GM12878 (cell line): ENCODE measurements at regions not wholly inside any gene's neighbourhood (a gene's known extent, or its start where the extent isn't known, plus 50 kb on each side); places are given as distances from the start of the nearest gene placed in this dataset.

Experiments used
- ATAC-seq: fragments of 200-7000 bp; cut with Tn5 transposase; 3 replicates; pipeline ENCODE4 v1.9.1; 2020; ENCODE audit warnings: mild to moderate bottlenecking, moderate library complexity
- BruUV-seq: library from RNA; stranded (reverse); fragments of 400-500 nt; replicated peaks from 2 replicates; lab custom pipeline; 2021; lab: Mats Ljungman, UMichigan
- CTCF ChIA-PET: fragments of 300-600 bp; sonication (Branson Sonifier 250); formaldehyde crosslinking; extraction: SDS; loops from one replicate; lab custom pipeline; 2021; ENCODE audit warnings: inconsistent platforms; lab: Yijun Ruan, JAX
- POLR2A ChIA-PET: fragments of 350-600 bp; formaldehyde crosslinking; extraction: SDS; loops from one replicate; lab custom pipeline; 2021; ENCODE audit warnings: inconsistent platforms; lab: Charles Lee
- RAD21 ChIA-PET: fragments of 300-600 bp; sonication (Branson Sonifier 250); formaldehyde crosslinking; loops from one replicate; lab custom pipeline; 2023; ENCODE audit warnings: antibody characterized with exemption; ENCODE audit not compliant: unreplicated experiment; lab: Charles Lee
- SMC1A ChIA-PET: fragments of 300-600 bp; sonication (Branson Sonifier 250); formaldehyde crosslinking; loops from one replicate; lab custom pipeline; 2023; ENCODE audit not compliant: unreplicated experiment, uncharacterized antibody; lab: Charles Lee
- DNase-seq: peaks from one replicate; pipeline ENCODE4 v3.0.0-alpha.2; 2011; ENCODE audit warnings: low read depth, low spot score
- FAIRE-seq: peaks from 3 replicates; lab custom pipeline; 2011; peaks lifted over from hg19 to GRCh38; lab: Jason Lieb, UNC
- H2AFZ ChIP-seq: 2 replicates; pipeline ENCODE4 v1.6.0; 2011; ENCODE audit warnings: low read depth, low read length, control low read depth; ENCODE audit not compliant: control insufficient read depth
- H3K27ac ChIP-seq: 2 replicates; pipeline ENCODE4 v1.5.1; 2011; ENCODE audit warnings: control low read depth; ENCODE audit not compliant: control insufficient read depth, insufficient read depth
- H3K27me3 ChIP-seq, 2 experiments: replicated peaks in 1 of 2; 2 replicates each; pipeline versions ENCODE4 v1.6.0 to v1.6.1; 2011; ENCODE audit warnings: low read length in 1 of 2; ENCODE audit not compliant: control insufficient read depth in 2 of 2, insufficient read depth in 2 of 2
- H3K36me3 ChIP-seq, 2 experiments: 2 replicates each; pipeline ENCODE4 v1.5.1; 2011; ENCODE audit warnings: low read length in 1 of 2; ENCODE audit not compliant: control insufficient read depth in 2 of 2, insufficient read depth in 2 of 2
- H3K4me1 ChIP-seq: 2 replicates; pipeline ENCODE4 v1.6.1; 2011; ENCODE audit warnings: mild to moderate bottlenecking, low read length, moderate library complexity, mixed read lengths; ENCODE audit not compliant: control insufficient read depth, insufficient read depth
- H3K4me2 ChIP-seq: 2 replicates; pipeline ENCODE4 v1.6.0; 2011; ENCODE audit warnings: control low read depth; ENCODE audit not compliant: control insufficient read depth, insufficient read depth
- H3K4me3 ChIP-seq: fragments of 200-600 bp; sonication (generic); 2 replicates; pipeline ENCODE4 v1.5.1; 2016
- H3K79me2 ChIP-seq: 2 replicates; pipeline ENCODE4 v1.6.0; 2011; ENCODE audit warnings: low read length; ENCODE audit not compliant: control insufficient read depth, insufficient read depth
- H3K9ac ChIP-seq: 2 replicates; pipeline ENCODE4 v1.8.0; 2011; ENCODE audit warnings: low read length, control low read depth, mixed read lengths; ENCODE audit not compliant: control insufficient read depth, insufficient read depth
- H3K9me3 ChIP-seq: replicated peaks from 3 replicates; pipeline ENCODE4 v1.5.1; 2011; ENCODE audit warnings: mild to moderate bottlenecking, low read length; ENCODE audit not compliant: control insufficient read depth, insufficient read depth
- H4K20me1 ChIP-seq: 2 replicates; pipeline ENCODE4 v1.6.0; 2011; ENCODE audit not compliant: control insufficient read depth, insufficient read depth
- ATF7 ChIP-seq: fragments of 450-650 bp; IDR thresholded peaks from 2 replicates; pipeline ENCODE4 v1.6.1; 2016; ENCODE audit warnings: low read depth, mild to moderate bottlenecking
- CTCF ChIP-seq, 3 experiments: IDR thresholded peaks in 2 of 3; conservative IDR thresholded peaks in 1 of 3; 2 replicates each; pipeline ENCODE4 v1.5.1; 2011; ENCODE audit warnings: low read depth in 3 of 3, low read length in 3 of 3, mild to moderate bottlenecking in 3 of 3, control low read depth in 2 of 3, moderate library complexity in 2 of 3, inconsistent platforms in 1 of 3, mixed read lengths in 1 of 3; ENCODE audit not compliant: control insufficient read depth in 2 of 3, insufficient read depth in 1 of 3; ENCODE audit errors: extremely low read depth in 1 of 3
- IRF4 ChIP-seq: IDR thresholded peaks from 2 replicates; pipeline ENCODE4 v1.6.1; 2011; ENCODE audit warnings: low read depth, low read length
- JUND ChIP-seq: IDR thresholded peaks from 2 replicates; pipeline ENCODE4 v1.6.1; 2012; ENCODE audit warnings: low read depth, mild to moderate bottlenecking, low read length, improper control_type of control experiment, moderate library complexity
- MEF2B ChIP-seq: fragments of 450-650 bp; IDR thresholded peaks from 2 replicates; pipeline ENCODE4 v1.6.1; 2018; ENCODE audit warnings: mild to moderate bottlenecking, moderate library complexity; ENCODE audit not compliant: partially characterized antibody, poor library complexity, severe bottlenecking
- MXI1 ChIP-seq: fragments of 150-350 bp; IDR thresholded peaks from 2 replicates; pipeline ENCODE4 v1.6.1; 2011; ENCODE audit warnings: low read depth, mild to moderate bottlenecking, inconsistent platforms, low read length, improper control_type of control experiment
- POLR2AphosphoS2 ChIP-seq: IDR thresholded peaks from 2 replicates; pipeline ENCODE4 v1.6.1; 2011; ENCODE audit warnings: low read depth, mild to moderate bottlenecking, low read length, improper control_type of control experiment, moderate library complexity
- RELA ChIP-seq: fragments of 450-650 bp; IDR thresholded peaks from 2 replicates; pipeline ENCODE4 v1.8.0; 2014; ENCODE audit warnings: borderline replicate concordance; ENCODE audit not compliant: partially characterized antibody
- SPI1 ChIP-seq: IDR thresholded peaks from 2 replicates; pipeline ENCODE4 v1.6.1; 2011; ENCODE audit warnings: low read depth, mild to moderate bottlenecking, low read length, moderate library complexity, borderline replicate concordance; ENCODE audit not compliant: insufficient read depth
- SUZ12 ChIP-seq: fragments of 200-600 bp; sonication (generic); IDR thresholded peaks from one replicate; pipeline ENCODE4 v1.6.1; 2018; ENCODE audit warnings: antibody characterized with exemption, mild to moderate bottlenecking; ENCODE audit not compliant: unreplicated experiment
- USF2 ChIP-seq: IDR thresholded peaks from 2 replicates; pipeline ENCODE4 v1.6.1; 2011; ENCODE audit warnings: low read depth, low read length, improper control_type of control experiment, borderline replicate concordance
- ZNF207 ChIP-seq: fragments of 450-650 bp; IDR thresholded peaks from 2 replicates; pipeline ENCODE4 v1.6.1; 2014; ENCODE audit warnings: antibody characterized with exemption, mild to moderate bottlenecking, borderline replicate concordance
- ZZZ3 ChIP-seq: IDR thresholded peaks from 2 replicates; pipeline ENCODE4 v1.6.1; 2011; ENCODE audit warnings: low read depth; ENCODE audit not compliant: control insufficient read depth, insufficient read length
- WGBS: methylation state at CpG from one replicate; pipeline ENCODE4 v1.1.6; 2016; ENCODE audit warnings: low lambda C conversion rate; ENCODE audit not compliant: insufficient replicate concordance, insufficient coverage; ENCODE audit errors: missing lambda C conversion rate; 5-methylcytosine and 5-hydroxymethylcytosine counted together
- in situ Hi-C: fragments of 300-500 bp; cut with MboI; formaldehyde crosslinking; loops from 9 replicates; pipeline ENCODE4 v1.14.3; 2018; ENCODE audit warnings: mixed read lengths
- intact Hi-C: fragments of 100-400 bp; cut with micrococcal nuclease; formaldehyde crosslinking; loops from one replicate; pipeline ENCODE4 v1.14.2; 2022; ENCODE audit not compliant: unreplicated experiment
- TF ChIP-seq, protein P1 (sequence below): IDR thresholded peaks from 2 replicates; pipeline ENCODE4 v1.6.1; 2011; ENCODE audit warnings: low read depth, mild to moderate bottlenecking, low read length, moderate library complexity, borderline replicate concordance; ENCODE audit errors: extremely low read depth

GRCh38 chr12:60252359-60253096 is 656.7 kb downstream of the SLC16A7 start:
- 24% methylated on average over 7 of the region's 7 CpGs for WGBS
- H3K4me3 ChIP-seq = no peak overlapping the region
- H4K20me1 ChIP-seq = no peaks in the 10 kb centered on the region
- POLR2A ChIA-PET = no interaction called here
- no peak overlapping the region for H3K27ac ChIP-seq
- intact Hi-C loops = no loop called here
- TF ChIP-seq IRF4 (no peak), ZZZ3 (no peak)
- H3K79me2 ChIP-seq = no peaks in the 10 kb centered on the region
- no peak for FAIRE-seq
- in situ Hi-C loops = no loop called here
- no peak overlapping the region for H3K9ac ChIP-seq
- RAD21 ChIA-PET = no interaction called here
- no TSS peak for BruUV-seq
- H3K4me1 ChIP-seq = no peaks in the 10 kb centered on the region
- CTCF ChIA-PET = no interaction called here
- no peaks in the 10 kb centered on the region for H3K27me3 ChIP-seq
- no peak overlapping the region for H3K4me2 ChIP-seq
- no peaks in the 10 kb centered on the region for H3K9me3 ChIP-seq
- SMC1A ChIA-PET = interaction anchor here (1.0 to 1.2 kb wide), 2 partner anchors 11 to 33 kb away, joined by 3 read pairs; no protein-coding TSS in a partner anchor
- ATAC-seq = no peak
- DNase-seq = no peak
- H3K36me3 ChIP-seq = no peaks in the 10 kb centered on the region
- no peak overlapping the region for H2AFZ ChIP-seq

GRCh38 chr12:60255044-60255443 is 659.2 kb downstream of the SLC16A7 start:
- no peak overlapping the region for H3K9ac ChIP-seq
- DNase-seq (no peak), FAIRE-seq (no peak), ATAC-seq (no peak)
- no peaks in the 10 kb centered on the region for H4K20me1 ChIP-seq
- H3K4me1 ChIP-seq = no peaks in the 10 kb centered on the region
- CTCF ChIA-PET = no interaction called here
- intact Hi-C loops (no loop called here), in situ Hi-C loops (no loop called here)
- H3K27ac ChIP-seq = no peak overlapping the region
- H3K36me3 ChIP-seq = no peaks in the 10 kb centered on the region
- H3K4me2 ChIP-seq = no peak overlapping the region
- WGBS = 25% methylated on average over 1 of the region's 1 CpG
- no TSS peak for BruUV-seq
- H3K79me2 ChIP-seq = no peaks in the 10 kb centered on the region
- H2AFZ ChIP-seq = no peak overlapping the region
- no peak overlapping the region for H3K4me3 ChIP-seq
- RAD21 ChIA-PET = no interaction called here
- no peaks in the 10 kb centered on the region for H3K27me3 ChIP-seq
- no peaks in the 10 kb centered on the region for H3K9me3 ChIP-seq
- SMC1A ChIA-PET = no interaction called here
- POLR2A ChIA-PET = no interaction called here
- TF ChIP-seq, protein P1, sequence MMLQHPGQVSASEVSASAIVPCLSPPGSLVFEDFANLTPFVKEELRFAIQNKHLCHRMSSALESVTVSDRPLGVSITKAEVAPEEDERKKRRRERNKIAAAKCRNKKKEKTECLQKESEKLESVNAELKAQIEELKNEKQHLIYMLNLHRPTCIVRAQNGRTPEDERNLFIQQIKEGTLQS = no peak
- TF ChIP-seq SUZ12 (no peak), MEF2B (no peak), SPI1 (no peak), CTCF (IDR thresholded peaks at IDR 0.05 in 2 of 3, conservative IDR thresholded peaks at IDR 0.05 in 1 of 3; ENCODE audit: control insufficient read depth in 2 of 3, extremely low read depth in 1 of 3, insufficient read depth in 1 of 3, low read depth in 3 of 3, low read length in 3 of 3) (no peak), USF2 (no peak), JUND (no peak), RELA (no peak), ATF7 (no peak), MXI1 (no peak), ZNF207 (no peak), POLR2AphosphoS2 (no peak)
